ENCODE measurements at regions not wholly inside any gene's neighbourhood (a gene's known extent, or its start where the extent isn't known, plus 50 kb on each side); places are given as distances from the start of the nearest gene placed in this dataset.

DNA sequence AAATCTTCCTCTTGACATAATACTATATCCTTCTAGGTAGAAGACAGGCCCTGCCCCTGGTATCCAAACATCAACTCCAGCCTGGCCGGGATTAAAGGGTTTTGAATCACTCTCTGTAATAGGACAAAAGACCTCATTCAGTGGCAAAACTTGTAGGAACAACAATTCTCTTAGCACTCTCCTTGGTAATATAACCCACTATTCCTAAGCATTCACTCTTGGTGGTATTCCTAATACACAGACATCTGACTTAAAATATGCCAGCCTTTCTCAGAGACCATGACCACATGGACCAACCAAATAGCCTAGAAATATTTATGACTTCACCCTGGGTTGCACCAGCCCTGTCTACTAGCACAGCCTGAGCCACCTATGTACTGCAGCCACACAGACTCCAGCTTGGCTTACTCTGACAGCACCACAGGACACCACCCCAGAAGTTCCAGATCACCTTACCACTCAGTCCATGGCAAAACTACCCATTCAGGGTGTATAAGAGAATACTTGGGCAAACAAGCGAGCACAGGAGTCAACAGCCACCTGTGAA, 244.9 kb upstream of the NEBL start:
- TF ChIP-seq, protein P1, sequence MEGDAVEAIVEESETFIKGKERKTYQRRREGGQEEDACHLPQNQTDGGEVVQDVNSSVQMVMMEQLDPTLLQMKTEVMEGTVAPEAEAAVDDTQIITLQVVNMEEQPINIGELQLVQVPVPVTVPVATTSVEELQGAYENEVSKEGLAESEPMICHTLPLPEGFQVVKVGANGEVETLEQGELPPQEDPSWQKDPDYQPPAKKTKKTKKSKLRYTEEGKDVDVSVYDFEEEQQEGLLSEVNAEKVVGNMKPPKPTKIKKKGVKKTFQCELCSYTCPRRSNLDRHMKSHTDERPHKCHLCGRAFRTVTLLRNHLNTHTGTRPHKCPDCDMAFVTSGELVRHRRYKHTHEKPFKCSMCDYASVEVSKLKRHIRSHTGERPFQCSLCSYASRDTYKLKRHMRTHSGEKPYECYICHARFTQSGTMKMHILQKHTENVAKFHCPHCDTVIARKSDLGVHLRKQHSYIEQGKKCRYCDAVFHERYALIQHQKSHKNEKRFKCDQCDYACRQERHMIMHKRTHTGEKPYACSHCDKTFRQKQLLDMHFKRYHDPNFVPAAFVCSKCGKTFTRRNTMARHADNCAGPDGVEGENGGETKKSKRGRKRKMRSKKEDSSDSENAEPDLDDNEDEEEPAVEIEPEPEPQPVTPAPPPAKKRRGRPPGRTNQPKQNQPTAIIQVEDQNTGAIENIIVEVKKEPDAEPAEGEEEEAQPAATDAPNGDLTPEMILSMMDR (IDR thresholded peaks at IDR 0.05), result no peak
- TF ChIP-seq POLR2AphosphoS5 (IDR thresholded peaks at IDR 0.05), result no peak
